SH-SY5Y (cell line): ENCODE measurements at regions not wholly inside any gene's neighbourhood (a gene's known extent, or its start where the extent isn't known, plus 50 kb on each side); places are given as distances from the start of the nearest gene placed in this dataset.

Experiments used
- GATA2 ChIP-seq: IDR thresholded peaks from 2 replicates; pipeline ENCODE4 v1.6.1; 2011; ENCODE audit warnings: mild to moderate bottlenecking, low read depth, low read length
- GATA3 ChIP-seq: IDR thresholded peaks from 2 replicates; pipeline ENCODE4 v1.6.1; 2011; ENCODE audit warnings: low read depth, mild to moderate bottlenecking, low read length, moderate library complexity

DNA sequence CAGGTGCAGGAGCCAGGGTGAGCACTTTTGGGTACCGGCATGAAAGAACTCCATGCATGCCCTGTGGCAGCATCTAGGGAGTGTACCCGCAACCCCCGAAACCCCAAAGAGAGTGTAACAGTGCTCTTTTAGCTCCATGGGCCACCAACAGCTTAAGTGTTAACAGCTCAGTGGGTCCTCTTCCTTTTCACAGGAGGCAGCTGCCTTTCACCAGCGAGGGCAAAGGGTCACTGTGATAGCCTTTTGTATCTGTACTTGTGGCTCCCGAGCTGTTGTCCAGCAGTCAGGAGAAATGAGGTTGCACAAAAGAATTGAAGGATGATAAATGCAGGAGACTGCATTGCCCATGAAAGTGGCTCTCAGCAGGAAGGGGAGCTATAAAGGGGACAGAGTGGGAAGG, 1166.3 kb upstream of the ACVR2A start:
- TF ChIP-seq GATA2 (no peak), GATA3 (no peak)

DNA sequence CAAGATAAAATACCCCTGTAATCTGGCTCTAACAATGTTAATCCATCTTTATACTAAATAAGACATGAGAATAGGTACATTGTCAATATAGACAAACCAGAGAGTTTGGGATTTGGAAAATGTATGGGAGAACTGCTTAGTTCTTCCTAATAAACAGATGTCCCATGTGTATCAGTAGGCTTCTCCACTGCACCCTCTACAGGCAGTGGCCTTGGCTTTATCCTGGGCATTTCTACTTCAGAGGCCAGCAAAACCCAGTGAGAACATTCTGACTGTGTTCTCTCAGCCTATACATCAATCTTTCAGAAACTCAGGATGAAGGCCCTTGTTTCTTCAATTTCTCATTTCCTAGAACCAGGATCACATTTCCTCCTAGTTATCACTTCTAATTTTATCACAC, 1167.5 kb upstream of the ACVR2A start:
- no peak for TF ChIP-seq GATA3
- TF ChIP-seq GATA2: no peak

DNA sequence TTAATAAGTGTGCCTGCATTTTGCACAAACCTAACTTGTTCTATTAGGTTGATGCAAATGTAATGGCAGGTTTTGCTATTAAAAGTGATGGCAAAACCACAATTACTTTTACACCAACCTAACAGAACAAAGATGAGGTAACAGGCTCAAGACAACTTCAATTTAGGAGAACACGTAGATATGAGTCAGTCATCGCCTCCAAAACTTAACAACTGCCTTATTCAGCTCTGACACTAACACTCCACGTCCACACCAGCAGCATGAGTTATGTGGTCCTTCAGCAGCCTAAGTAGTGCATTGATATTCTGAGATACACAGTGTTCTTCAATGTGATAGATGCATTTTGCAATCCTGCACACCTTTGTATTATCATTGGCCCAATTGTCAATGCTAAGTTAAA, 1175.1 kb upstream of the ACVR2A start:
- TF ChIP-seq GATA2 (no peak), GATA3 (no peak)

DNA sequence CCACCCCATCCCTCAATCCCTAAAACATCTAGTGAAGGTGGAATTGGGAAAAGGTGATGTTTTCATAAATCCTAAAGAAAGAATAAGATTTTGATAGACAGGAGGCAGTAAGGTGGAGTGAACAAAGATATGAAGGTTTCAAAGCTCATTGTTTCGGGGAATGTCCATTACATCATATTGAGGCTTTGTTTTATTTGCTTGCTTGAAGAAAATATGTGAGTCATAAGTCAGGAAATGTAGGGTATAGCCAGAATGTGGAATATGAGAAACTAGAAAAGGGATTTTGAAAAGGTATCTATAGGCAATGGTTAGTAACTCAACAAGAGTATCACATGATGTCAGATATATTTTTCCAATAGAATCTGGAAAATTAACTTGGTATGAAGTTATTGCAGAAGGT, 1178.5 kb upstream of the ACVR2A start:
- no peak for TF ChIP-seq GATA3
- no peak for TF ChIP-seq GATA2

DNA sequence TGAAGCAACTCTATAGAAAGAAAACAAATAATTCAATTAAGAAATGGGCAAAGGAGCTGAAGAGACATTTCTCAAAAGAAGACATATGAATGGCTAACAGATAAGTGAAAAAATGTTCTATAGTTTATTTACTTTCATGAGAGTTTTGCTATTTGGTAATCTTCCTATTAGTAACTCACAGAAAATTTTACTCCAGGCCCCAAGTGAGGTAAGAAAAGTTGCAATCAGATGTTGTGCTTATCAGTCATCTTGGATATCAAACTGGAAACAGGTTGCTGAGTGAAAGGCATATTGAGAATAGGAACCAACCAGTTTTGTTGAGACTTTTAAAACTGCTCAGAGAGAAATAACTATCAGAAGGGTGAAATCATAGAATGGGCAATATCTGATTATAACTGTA, 1179.0 kb upstream of the ACVR2A start:
- no peak for TF ChIP-seq GATA2
- no peak for TF ChIP-seq GATA3

DNA sequence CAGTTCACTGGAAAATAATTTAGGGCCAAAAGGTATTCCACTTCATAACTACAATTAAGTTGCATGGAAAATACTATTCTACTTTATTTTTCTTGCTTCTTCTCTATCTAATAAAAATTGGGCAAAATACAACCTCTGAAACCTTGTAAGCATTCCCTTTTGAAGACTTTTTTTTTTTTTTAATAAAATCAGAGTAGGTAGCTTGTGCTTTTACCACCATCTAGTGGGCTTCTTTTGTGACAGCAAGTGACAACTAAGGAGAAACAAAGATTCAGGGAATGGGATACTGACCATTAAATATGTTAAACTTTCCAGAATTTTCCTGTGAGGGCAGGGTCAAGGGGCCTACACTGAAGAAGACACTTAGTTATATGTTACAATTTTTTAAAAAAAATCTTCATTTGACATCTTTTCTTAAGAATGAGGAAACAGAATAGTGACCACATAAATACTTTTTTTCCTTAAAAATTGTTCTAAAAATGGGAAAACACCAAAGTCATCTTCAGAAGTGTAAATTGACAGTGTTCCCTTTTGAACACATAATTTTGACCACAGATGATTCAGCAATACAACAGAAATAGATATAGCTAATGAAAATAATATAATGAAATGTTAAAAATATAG, 1183.2 kb upstream of the ACVR2A start:
- TF ChIP-seq GATA2: no peak
- no peak for TF ChIP-seq GATA3

DNA sequence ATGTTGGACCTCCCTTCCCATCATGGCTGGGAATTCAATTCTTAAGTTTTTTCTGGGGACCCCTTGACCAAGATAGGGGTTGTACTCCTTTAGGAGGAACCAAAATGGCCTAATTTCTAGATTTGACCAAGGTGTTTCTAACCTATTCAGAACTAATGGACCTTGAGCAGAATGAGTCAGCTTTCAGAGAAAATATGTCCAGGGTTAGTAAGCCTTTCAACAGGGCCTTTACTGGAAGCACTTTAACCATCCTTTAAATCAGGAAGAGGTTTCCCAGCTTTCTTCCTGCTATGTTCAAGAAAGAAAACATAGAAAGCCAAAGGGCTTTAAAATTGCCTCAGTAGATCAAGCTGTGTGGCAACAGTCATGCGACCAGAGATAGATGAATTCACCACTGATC, 1184.9 kb upstream of the ACVR2A start:
- TF ChIP-seq GATA2: no peak
- no peak for TF ChIP-seq GATA3

DNA sequence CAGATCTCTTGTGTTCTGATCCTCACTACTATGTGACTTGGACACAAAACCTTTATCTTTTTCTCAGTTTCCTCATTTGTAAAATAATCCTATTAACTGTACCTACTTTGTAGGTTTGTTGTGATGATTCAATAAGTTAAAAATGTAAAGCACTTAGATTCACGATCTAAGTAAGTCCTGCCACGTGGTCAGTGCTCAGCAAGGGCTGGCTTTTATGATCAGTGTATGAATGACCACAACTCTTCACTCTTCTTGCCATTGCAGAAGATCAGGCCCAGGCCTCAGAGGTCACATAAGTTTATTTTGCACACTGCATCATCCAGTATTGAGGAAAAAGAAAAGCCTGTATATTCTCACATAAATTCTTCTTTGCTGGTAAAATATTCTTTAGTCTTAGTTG, 1192.5 kb upstream of the ACVR2A start:
- no peak for TF ChIP-seq GATA2
- TF ChIP-seq GATA3: no peak

DNA sequence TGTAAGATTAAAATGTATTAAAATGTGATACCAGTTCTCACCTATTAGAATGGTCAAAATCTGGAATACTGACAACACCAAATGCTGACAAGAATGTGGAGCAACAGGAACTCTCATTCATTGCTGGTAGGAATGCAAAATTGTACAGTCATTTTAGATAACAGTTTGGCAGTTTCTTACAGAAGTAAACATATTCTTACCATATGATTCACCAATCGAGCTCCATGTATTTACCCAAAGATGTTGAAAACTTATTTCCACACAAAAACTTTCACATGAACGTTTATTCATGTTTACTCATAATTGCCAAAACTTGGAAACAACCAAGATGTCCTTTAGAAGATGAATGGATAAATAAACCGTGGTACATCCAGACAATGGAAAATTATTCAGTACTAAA, 1193.5 kb upstream of the ACVR2A start:
- no peak for TF ChIP-seq GATA3
- TF ChIP-seq GATA2: no peak

DNA sequence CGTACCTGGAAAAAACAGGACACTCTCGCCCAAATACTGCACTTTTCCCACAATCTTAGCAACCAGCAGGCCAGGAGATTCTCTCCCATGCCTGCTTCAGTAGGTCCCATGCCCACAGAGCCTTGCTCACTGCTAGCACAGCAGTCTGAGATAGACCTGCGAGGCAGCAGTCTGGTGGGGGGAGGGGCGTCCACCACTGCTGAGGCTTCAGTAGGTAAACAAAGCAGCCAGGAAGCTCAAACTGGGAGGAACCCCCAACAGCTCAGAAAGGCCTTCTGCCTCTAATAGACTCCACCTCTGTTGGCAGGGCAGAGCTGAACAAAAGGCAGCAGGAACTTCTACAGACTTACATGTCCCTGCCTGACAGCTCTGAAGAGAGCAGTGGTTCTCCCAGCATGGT, 1202.8 kb upstream of the ACVR2A start:
- TF ChIP-seq GATA3: no peak
- no peak for TF ChIP-seq GATA2

DNA sequence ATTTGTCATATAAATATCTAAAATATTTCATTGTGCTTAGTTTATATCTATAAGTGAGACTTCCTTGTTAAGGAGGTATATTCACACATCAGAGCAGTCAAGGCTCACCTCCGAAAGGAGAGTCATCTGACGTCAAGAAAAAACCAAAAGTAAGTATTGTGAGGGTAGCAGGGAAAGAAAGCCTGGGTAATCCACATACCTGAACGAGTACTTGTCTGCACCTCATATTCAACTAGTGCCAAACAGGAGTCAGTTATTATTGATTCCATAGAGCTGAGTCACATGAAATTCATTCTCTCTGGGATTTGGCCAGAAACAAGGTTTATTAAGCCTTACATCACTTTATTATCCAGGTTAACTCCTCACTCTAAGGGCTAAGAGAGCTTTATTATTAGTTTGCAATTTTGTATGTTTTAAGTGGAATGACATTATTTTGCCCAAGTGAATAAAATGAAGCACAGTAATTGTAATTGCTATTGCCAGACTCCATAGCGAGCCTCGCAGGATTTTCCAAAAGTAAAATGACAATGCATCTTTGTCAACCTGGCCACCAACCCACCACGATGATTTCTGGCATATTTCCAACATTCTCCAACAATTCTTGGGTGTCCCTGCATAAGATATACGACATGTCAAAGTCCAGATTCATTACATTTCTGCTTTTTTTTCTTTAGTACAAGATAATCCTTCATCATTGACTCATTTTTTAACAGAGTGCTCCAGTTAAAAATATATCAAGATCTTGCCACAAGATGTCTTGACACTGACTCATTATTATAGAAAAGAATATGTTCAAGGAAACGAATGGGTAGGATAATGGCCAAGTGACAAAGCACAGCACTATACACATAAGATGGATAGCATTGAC, 1210.4 kb upstream of the ACVR2A start:
- TF ChIP-seq GATA3 (no peak), GATA2 (no peak)

DNA sequence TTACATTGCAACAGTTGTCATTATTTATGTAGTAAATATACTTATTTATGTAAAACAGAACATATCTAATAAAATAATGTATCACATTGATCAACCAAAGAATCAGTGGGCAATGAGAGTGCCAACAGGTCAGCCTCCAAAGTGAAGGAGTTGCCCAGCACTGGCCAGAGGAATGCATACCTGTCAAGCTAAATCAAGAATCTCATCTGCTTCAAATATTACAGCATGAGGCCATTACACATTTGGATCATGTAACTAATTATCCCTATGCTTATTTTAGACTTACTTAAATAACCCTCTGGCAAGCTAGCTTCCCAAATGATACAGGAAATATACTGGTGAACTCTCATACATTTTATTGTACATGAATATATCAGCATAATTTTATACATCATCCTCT, 1211.7 kb upstream of the ACVR2A start:
- TF ChIP-seq GATA3: no peak
- TF ChIP-seq GATA2: no peak

DNA sequence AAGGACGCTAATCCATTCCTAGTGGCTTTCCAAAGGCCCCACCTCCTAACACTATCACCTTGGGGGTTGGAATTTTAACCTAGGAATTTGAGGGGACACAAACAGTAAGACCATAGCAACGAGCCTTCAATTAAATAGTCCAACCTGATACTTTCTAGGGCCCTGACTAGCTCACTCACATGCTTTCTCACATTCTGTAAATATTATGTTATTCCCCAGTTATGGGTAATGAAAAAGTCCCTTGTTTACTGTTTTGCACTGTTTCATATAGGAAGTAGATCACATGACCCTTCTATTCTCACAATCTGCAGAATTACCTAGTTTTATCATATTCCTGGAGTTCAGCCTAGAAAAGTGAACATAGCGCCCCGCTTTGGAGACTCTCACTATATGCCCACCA, 1212.1 kb upstream of the ACVR2A start:
- TF ChIP-seq GATA3: no peak
- no peak for TF ChIP-seq GATA2

DNA sequence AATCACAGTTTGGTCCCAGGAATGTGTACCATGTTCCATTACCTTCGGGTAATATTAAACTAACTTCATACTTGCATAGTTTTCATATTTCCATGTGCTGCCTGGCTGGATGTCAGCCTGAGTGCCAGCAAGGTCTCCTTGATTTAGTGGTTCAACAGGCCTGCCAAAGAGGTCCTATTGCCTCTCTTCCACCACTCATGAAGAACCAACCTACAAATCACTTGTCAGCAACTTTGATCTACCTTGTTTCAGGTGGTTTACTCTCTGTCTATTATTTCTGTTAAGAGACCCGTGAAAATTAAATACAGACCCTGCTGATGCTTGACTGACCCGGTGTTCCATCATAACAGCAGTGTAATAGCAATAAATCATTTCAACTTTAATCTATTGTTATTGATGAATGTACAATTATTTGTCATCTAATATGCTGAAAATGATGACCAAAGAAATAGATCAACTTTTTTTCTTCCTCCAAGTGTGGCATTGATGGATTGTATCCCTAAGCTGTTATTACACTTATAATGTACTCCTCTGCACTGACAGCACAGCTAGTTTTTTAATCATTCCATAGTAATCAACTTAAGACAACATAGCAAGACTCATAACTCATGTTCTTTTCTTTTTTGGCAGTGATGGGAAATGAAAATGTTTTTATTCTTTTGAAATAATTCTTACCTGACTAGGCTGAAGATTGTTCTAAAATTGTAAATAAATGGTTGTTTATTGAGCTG, 1220.2 kb upstream of the ACVR2A start:
- TF ChIP-seq GATA2 (no peak), GATA3 (no peak)

DNA sequence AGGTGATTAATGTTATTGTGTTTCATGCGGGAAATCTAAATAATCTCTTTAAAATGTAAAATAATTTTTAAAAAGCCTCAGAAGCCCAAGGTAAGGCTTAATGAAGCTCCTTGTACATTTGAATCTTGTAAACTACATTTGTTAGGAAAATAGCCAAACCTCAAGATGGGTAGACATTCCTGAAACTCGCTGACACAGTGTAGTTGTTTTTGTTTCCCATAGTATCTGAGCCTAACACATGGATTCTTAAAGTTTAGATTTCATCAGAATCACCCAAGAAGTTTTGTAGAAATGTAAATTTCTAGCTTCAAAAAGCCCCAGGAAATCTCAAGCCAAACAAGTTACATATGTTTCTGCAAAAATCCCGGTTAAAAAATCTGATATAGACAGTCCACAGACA, 1221.1 kb upstream of the ACVR2A start:
- TF ChIP-seq GATA3 (no peak), GATA2 (no peak)
